ENCODE measurements at regions not wholly inside any gene's neighbourhood (a gene's known extent, or its start where the extent isn't known, plus 50 kb on each side); places are given as distances from the start of the nearest gene placed in this dataset.

GRCh38 chr16:79762217-79762616 is 161.7 kb upstream of the MAF start (continued):
- TF ChIP-seq AFF4 (CRISPR knock-in tag; IDR thresholded peaks at IDR 0.05; ENCODE audit: borderline replicate concordance) (no peak), JAZF1 (CRISPR knock-in tag; IDR thresholded peaks at IDR 0.05) (no peak), ELF4 (CRISPR knock-in tag; IDR thresholded peaks at IDR 0.05; ENCODE audit: low read depth) (no peak), FOXJ3 (CRISPR knock-in tag; IDR thresholded peaks at IDR 0.05; ENCODE audit: borderline replicate concordance) (no peak), NR2C2 (CRISPR knock-in tag; IDR thresholded peaks at IDR 0.05) (no peak), ATF1 (CRISPR knock-in tag; IDR thresholded peaks at IDR 0.05) (no peak), OVOL2 (CRISPR knock-in tag; IDR thresholded peaks at IDR 0.05; ENCODE audit: borderline replicate concordance) (no peak), ESRRA (CRISPR knock-in tag; IDR thresholded peaks at IDR 0.05; ENCODE audit: borderline replicate concordance) (no peak)

- H3K36me3 Mint-ChIP-seq: no peaks in the 10 kb centered on the region
- H3K9me3 Mint-ChIP-seq: peaks cover 10% of the 10 kb centered on the region
- H3K4me1 Mint-ChIP-seq: peaks cover 4% of the 10 kb centered on the region
- H3K27me3 Mint-ChIP-seq (ENCODE audit: low read depth): no peaks in the 10 kb centered on the region
- H3K4me3 Mint-ChIP-seq: no peak overlapping the region
- CTCF ChIA-PET: interaction anchor here (0.7 to 0.8 kb wide), 2 partner anchors 326 to 519 kb away, joined by 3 to 5 read pairs; no protein-coding TSS in a partner anchor
- no peak overlapping the region for H3K27ac Mint-ChIP-seq
- no peak for TF ChIP-seq ZNF425 (CRISPR knock-in tag; conservative IDR thresholded peaks at IDR 0.05)
- TF ChIP-seq ELF4 (CRISPR knock-in tag; IDR thresholded peaks at IDR 0.05; ENCODE audit: low read depth): no peak
- DNase-seq (ENCODE audit: low spot score): no peak
- no peak for ATAC-seq
- POLR2A ChIA-PET: no interaction called here
Observed at GRCh38 chr16:79758615-79759346, 158.2 kb upstream of the MAF start.

- no peaks in the 10 kb centered on the region for H3K36me3 Mint-ChIP-seq
- H3K9me3 Mint-ChIP-seq: peaks cover 10% of the 10 kb centered on the region
- H3K4me1 Mint-ChIP-seq: peaks cover 4% of the 10 kb centered on the region
- ChIA-PET POLR2A (no interaction called here), CTCF (no interaction called here)
- H3K27ac Mint-ChIP-seq: no peak overlapping the region
- DNase-seq (ENCODE audit: low spot score): no peak
- H3K27me3 Mint-ChIP-seq (ENCODE audit: low read depth): no peaks in the 10 kb centered on the region
- ATAC-seq: no peak
- H3K4me3 Mint-ChIP-seq: no peak overlapping the region
- no peak for TF ChIP-seq NFATC4 (CRISPR knock-in tag; IDR thresholded peaks at IDR 0.05)
- TF ChIP-seq ARID4B (CRISPR knock-in tag; IDR thresholded peaks at IDR 0.05; ENCODE audit: borderline replicate concordance): no peak
- no peak for TF ChIP-seq HMGA2 (CRISPR knock-in tag; IDR thresholded peaks at IDR 0.05)
- no peak for TF ChIP-seq TEAD4 (CRISPR knock-in tag; IDR thresholded peaks at IDR 0.05)
- no peak for TF ChIP-seq CREM (CRISPR knock-in tag; IDR thresholded peaks at IDR 0.05)
- TF ChIP-seq AR (CRISPR knock-in tag; IDR thresholded peaks at IDR 0.05): no peak
- TF ChIP-seq ZNF121 (CRISPR knock-in tag; IDR thresholded peaks at IDR 0.05): no peak
- TF ChIP-seq GRHL2 (CRISPR knock-in tag; IDR thresholded peaks at IDR 0.05; ENCODE audit: insufficient replicate concordance, severe bottlenecking): no peak
- no peak for TF ChIP-seq NFYB (CRISPR knock-in tag; conservative IDR thresholded peaks at IDR 0.05; ENCODE audit: low read depth)
- TF ChIP-seq E2F5 (CRISPR knock-in tag; IDR thresholded peaks at IDR 0.05): no peak
- TF ChIP-seq SOX15 (CRISPR knock-in tag; IDR thresholded peaks at IDR 0.05): no peak
Observed at GRCh38 chr16:79757968-79758367, 157.4 kb upstream of the MAF start.

Data from WTC11 (cell line).